Thoracic aorta (tissue), 2 donors: ENCODE measurements at regions not wholly inside any gene's neighbourhood (a gene's known extent, or its start where the extent isn't known, plus 50 kb on each side); places are given as distances from the start of the nearest gene placed in this dataset.

Experiments used
- ATAC-seq: fragments of 150-250 bp; one replicate; pipeline ENCODE4 v1.8.0; 2017; ENCODE audit warnings: low read depth; ENCODE audit not compliant: insufficient number of reproducible peaks, low FRiP score
- DNase-seq: peaks from one replicate; pipeline ENCODE4 v3.0.0-alpha.2; 2020; ENCODE audit warnings: low spot score
- H3K27ac ChIP-seq, 2 donors: fragments of 200-600 bp; sonication (generic); 1 replicate in 1 of 2; 2 replicates in 1 of 2; pipeline ENCODE4 v1.5.1; 2016; ENCODE audit warnings: mild to moderate bottlenecking in 2 of 2, moderate library complexity in 2 of 2
- H3K27me3 ChIP-seq: fragments of 200-600 bp; sonication (generic); replicated peaks from 2 replicates; pipeline ENCODE4 v1.6.0; 2016; ENCODE audit warnings: mild to moderate bottlenecking; ENCODE audit not compliant: insufficient read depth
- H3K36me3 ChIP-seq: fragments of 200-600 bp; sonication (generic); one replicate; pipeline ENCODE4 v1.5.1; 2016
- H3K4me1 ChIP-seq, 2 donors: fragments of 200-600 bp; sonication (generic); 1 replicate in 1 of 2; 2 replicates in 1 of 2; pipeline versions ENCODE4 v1.5.1 to v1.6.0; 2016; ENCODE audit warnings: low read depth in 2 of 2, mild to moderate bottlenecking in 1 of 2; ENCODE audit not compliant: control insufficient read depth in 1 of 2
- H3K4me3 ChIP-seq: fragments of 200-600 bp; sonication (generic); 2 replicates; pipeline ENCODE4 v1.5.1; 2016; ENCODE audit warnings: mild to moderate bottlenecking
- H3K9me3 ChIP-seq: fragments of 200-600 bp; sonication (generic); 2 replicates; pipeline ENCODE4 v1.5.1; 2016
- CTCF ChIP-seq: fragments of 200-600 bp; sonication (generic); IDR thresholded peaks from one replicate; pipeline ENCODE4 v1.5.1; 2019; ENCODE audit warnings: antibody characterized with exemption

DNA sequence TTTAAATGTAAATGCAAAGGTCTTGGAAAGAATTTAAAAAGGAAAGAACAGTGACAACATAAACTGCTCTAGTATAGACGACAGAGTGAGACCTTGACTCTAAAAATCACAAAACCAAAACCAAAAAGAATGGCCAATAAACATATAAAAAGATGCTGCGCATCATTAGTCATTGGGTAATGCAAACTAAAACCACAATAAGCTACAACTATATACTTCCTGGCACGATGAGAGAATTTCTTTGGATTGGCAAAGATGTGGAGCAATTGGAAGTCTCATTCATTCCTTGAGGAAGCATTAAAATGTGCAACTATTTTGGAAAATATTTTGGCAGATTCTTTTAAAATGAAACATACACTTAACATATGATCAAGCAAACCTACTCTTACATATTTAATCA is 98.7 kb upstream of the ZPLD1 start:
- DNase-seq (no peak), ATAC-seq (no peak)
- Histone ChIP-seq H3K9me3 (no peaks in the 10 kb centered on the region), H3K36me3 (no peaks in the 10 kb centered on the region), H3K27me3 (no peaks in the 10 kb centered on the region), H3K27ac (no peak overlapping the region), H3K4me3 (no peak overlapping the region), H3K4me1 (no peaks in the 10 kb centered on the region)
- no peak for TF ChIP-seq CTCF

DNA sequence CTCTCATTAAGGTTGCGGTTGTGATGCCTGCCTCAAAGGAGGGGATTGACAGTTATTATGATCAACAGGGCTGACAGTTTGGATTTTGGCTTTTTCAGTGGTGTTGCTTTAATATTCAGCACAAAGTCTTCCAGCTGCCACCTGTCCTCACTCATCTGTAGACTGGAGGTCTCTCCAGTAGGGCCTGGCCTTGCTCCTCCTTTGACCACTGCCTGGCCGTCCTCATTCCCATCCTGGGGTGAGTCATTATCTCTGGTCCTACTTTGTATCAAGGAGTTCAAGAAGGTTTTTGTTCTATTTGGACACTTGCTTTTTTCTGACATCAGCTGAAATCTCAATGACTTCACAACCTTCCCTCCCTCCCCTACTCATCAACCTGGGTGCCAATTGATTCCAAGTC is 95.1 kb upstream of the ZPLD1 start:
- no peak overlapping the region for H3K4me3 ChIP-seq
- ATAC-seq (no peak), DNase-seq (no peak)
- H3K9me3 ChIP-seq = no peaks in the 10 kb centered on the region
- H3K36me3 ChIP-seq = no peaks in the 10 kb centered on the region
- no peaks in the 10 kb centered on the region for H3K4me1 ChIP-seq
- no peak for TF ChIP-seq CTCF
- H3K27ac ChIP-seq = no peak overlapping the region
- H3K27me3 ChIP-seq = no peaks in the 10 kb centered on the region

GRCh38 chr3:102346897-102347296 is 87.9 kb upstream of the ZPLD1 start:
- no peak for TF ChIP-seq CTCF
- Histone ChIP-seq H3K27ac (no peak overlapping the region), H3K36me3 (no peaks in the 10 kb centered on the region), H3K4me3 (no peak overlapping the region), H3K4me1 (no peaks in the 10 kb centered on the region), H3K9me3 (no peaks in the 10 kb centered on the region), H3K27me3 (no peaks in the 10 kb centered on the region)
- ATAC-seq = no peak
- DNase-seq = no peak

DNA sequence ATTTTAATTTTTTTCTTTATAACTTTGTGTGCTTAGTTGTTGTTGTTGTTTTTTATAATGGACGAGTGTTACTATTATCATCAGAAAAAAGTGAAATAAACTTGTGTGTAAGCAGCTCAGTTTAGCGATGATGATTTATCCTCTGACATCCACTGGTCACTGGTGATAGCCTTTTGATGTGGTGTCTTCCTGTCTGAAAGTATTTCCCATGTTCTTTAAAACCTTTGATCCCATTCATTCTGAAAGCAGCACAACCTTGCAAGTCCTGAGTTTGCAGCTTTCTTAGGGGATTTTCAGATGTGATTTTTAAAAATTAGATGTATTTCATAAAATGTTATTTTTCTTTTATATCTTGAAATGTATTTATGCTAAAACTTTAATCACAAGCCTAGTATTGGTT is 85.9 kb upstream of the ZPLD1 start:
- no peak overlapping the region for H3K27ac ChIP-seq
- ATAC-seq = no peak
- no peaks in the 10 kb centered on the region for H3K9me3 ChIP-seq
- H3K4me3 ChIP-seq = no peak overlapping the region
- DNase-seq = no peak
- no peaks in the 10 kb centered on the region for H3K27me3 ChIP-seq
- H3K36me3 ChIP-seq = no peaks in the 10 kb centered on the region
- H3K4me1 ChIP-seq = no peaks in the 10 kb centered on the region
- TF ChIP-seq CTCF = no peak

GRCh38 chr3:102353148-102353547 is 81.7 kb upstream of the ZPLD1 start:
- no peak for DNase-seq
- TF ChIP-seq CTCF = no peak
- no peaks in the 10 kb centered on the region for H3K4me1 ChIP-seq
- no peaks in the 10 kb centered on the region for H3K9me3 ChIP-seq
- no peak overlapping the region for H3K27ac ChIP-seq
- H3K4me3 ChIP-seq = no peak overlapping the region
- no peak for ATAC-seq
- H3K27me3 ChIP-seq = no peaks in the 10 kb centered on the region
- no peaks in the 10 kb centered on the region for H3K36me3 ChIP-seq
